ENCODE measurements at regions not wholly inside any gene's neighbourhood (a gene's known extent, or its start where the extent isn't known, plus 50 kb on each side); places are given as distances from the start of the nearest gene placed in this dataset.

- DNase-seq (ENCODE audit: low spot score): no peak
Measured at GRCh38 chr2:103506812-103507211, 745.0 kb downstream of the TMEM182 start.

- DNase-seq (ENCODE audit: low spot score): no peak
Measured at GRCh38 chr2:103512442-103512841, 750.6 kb downstream of the TMEM182 start.

GRCh38 chr2:103520547-103520946, 758.7 kb downstream of the TMEM182 start:
- no peak for DNase-seq (ENCODE audit: low spot score)

- DNase-seq (ENCODE audit: low spot score): no peak
Measured at GRCh38 chr2:103525756-103526155, 763.9 kb downstream of the TMEM182 start.

GRCh38 chr2:103526757-103527156, 764.9 kb downstream of the TMEM182 start:
- DNase-seq (ENCODE audit: low spot score): no peak

GRCh38 chr2:103527278-103527677, 765.4 kb downstream of the TMEM182 start:
- no peak for DNase-seq (ENCODE audit: low spot score)

GRCh38 chr2:103529798-103530502, 768.1 kb downstream of the TMEM182 start:
- DNase-seq (ENCODE audit: low spot score): peak; percentile 12

GRCh38 chr2:103552775-103553174, 790.9 kb downstream of the TMEM182 start:
- no peak for DNase-seq (ENCODE audit: low spot score)

GRCh38 chr2:103594823-103595222, 833.0 kb downstream of the TMEM182 start:
- DNase-seq (ENCODE audit: low spot score): no peak

GRCh38 chr2:103605071-103605780, 843.4 kb downstream of the TMEM182 start:
- DNase-seq (ENCODE audit: low spot score): no peak

- DNase-seq (ENCODE audit: low spot score): no peak
Measured at GRCh38 chr2:103615611-103616105, 853.8 kb downstream of the TMEM182 start.

GRCh38 chr2:103616891-103617290, 855.1 kb downstream of the TMEM182 start:
- no peak for DNase-seq (ENCODE audit: low spot score)

GRCh38 chr2:103618112-103618511, 856.3 kb downstream of the TMEM182 start:
- no peak for DNase-seq (ENCODE audit: low spot score)

- no peak for DNase-seq (ENCODE audit: low spot score)
Measured at GRCh38 chr2:103627301-103627700, 865.5 kb downstream of the TMEM182 start.

GRCh38 chr2:103638978-103639377, 877.1 kb downstream of the TMEM182 start:
- no peak for DNase-seq (ENCODE audit: low spot score)

GRCh38 chr2:103656558-103656957, 894.7 kb downstream of the TMEM182 start:
- DNase-seq (ENCODE audit: low spot score): no peak

GRCh38 chr2:103660519-103660918, 898.7 kb downstream of the TMEM182 start:
- no peak for DNase-seq (ENCODE audit: low spot score)

GRCh38 chr2:103660947-103661346, 899.1 kb downstream of the TMEM182 start:
- DNase-seq (ENCODE audit: low spot score): no peak

GRCh38 chr2:103664690-103665089, 902.9 kb downstream of the TMEM182 start:
- no peak for DNase-seq (ENCODE audit: low spot score)

GRCh38 chr2:103667335-103667884, 905.6 kb downstream of the TMEM182 start:
- DNase-seq (ENCODE audit: low spot score): no peak

GRCh38 chr2:103669531-103669930, 907.7 kb downstream of the TMEM182 start:
- no peak for DNase-seq (ENCODE audit: low spot score)

Measured in Ammon's horn (tissue), 1 donor.